Activated naive CD8-positive, alpha-beta T cell (primary cell): ENCODE measurements at regions not wholly inside any gene's neighbourhood (a gene's known extent, or its start where the extent isn't known, plus 50 kb on each side); places are given as distances from the start of the nearest gene placed in this dataset.

Experiments
- H3K27ac Mint-ChIP-seq: one replicate; pipeline ENCODE4 v1.8.0; 2021; ENCODE audit warnings: mixed read lengths
- H3K27me3 Mint-ChIP-seq: one replicate; pipeline ENCODE4 v1.8.0; 2021; ENCODE audit warnings: mixed read lengths
- H3K36me3 Mint-ChIP-seq: one replicate; pipeline ENCODE4 v1.8.0; 2021; ENCODE audit warnings: mixed read lengths
- H3K4me1 Mint-ChIP-seq: one replicate; pipeline ENCODE4 v1.8.0; 2021; ENCODE audit warnings: low read depth, mixed read lengths
- H3K4me3 Mint-ChIP-seq: one replicate; pipeline ENCODE4 v1.8.0; 2021; ENCODE audit warnings: mild to moderate bottlenecking, mixed read lengths
- H3K9me3 Mint-ChIP-seq: one replicate; pipeline ENCODE4 v1.8.0; 2021; ENCODE audit warnings: low read depth, mixed read lengths

DNA sequence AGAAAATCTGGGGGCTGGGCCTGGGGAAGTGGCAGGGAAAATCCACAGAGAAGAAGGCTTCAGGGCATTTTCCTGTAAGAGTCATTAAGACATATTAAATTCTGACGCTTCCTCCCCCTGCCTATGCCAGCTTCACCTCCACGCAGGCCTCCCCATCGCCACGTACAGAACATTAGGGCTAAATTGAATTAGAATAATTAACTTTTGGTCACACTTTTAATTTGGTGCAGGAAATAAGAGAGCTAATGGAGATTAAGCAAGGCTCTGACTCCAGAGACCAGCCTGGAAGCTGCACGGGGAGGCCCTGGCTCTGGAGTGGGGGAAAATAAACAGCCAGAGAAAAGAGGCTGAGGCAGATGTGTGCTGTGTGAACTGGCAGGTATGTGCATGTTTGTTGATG is 148.0 kb downstream of the CCT6B start:
- Mint-ChIP-seq H3K4me3 (no peak overlapping the region), H3K4me1 (no peaks in the 10 kb centered on the region), H3K9me3 (no peaks in the 10 kb centered on the region), H3K27me3 (no peaks in the 10 kb centered on the region), H3K36me3 (no peaks in the 10 kb centered on the region), H3K27ac (no peak overlapping the region)

DNA sequence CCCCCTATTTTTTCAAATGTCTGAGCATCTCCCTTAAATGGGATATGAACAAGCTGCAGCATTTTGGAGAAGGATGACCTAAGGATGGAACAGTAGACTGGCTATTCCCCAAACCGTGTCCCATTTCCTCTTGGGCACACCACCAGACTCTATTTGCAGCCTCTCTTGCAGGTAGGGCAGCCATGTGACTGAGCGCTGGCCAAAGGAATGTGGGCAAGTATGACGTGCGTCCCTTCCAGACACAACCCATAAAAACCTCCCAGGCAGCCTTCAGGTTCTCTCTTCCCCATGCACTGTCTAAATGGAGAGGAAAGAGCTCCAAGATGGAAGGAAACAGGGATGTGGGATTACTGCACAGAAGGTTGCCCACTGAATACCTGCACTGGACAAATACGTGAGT is 149.7 kb downstream of the CCT6B start:
- no peaks in the 10 kb centered on the region for H3K4me1 Mint-ChIP-seq
- no peaks in the 10 kb centered on the region for H3K9me3 Mint-ChIP-seq
- H3K4me3 Mint-ChIP-seq: no peak overlapping the region
- H3K27me3 Mint-ChIP-seq: peaks cover 2% of the 10 kb centered on the region
- H3K27ac Mint-ChIP-seq: no peak overlapping the region
- H3K36me3 Mint-ChIP-seq: no peaks in the 10 kb centered on the region

DNA sequence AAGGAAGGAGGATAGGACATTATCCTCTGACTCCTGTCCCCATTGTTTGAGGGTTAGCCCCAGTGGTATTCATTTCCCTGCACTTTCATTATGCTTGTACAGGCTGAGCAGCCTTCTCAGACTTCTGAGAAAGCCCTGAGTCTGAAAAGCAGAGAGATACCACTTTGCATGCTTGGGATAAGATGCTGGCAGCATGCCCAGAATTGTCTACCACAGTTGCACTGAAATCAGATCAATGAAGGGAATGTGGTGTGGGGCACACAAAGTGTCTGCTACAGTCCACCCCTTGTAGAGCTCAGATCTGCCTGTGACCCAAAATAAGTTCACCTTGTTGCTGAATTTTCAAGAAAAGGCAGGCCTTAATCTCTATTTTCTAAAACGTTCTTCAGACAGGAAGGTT is 160.6 kb downstream of the CCT6B start:
- Mint-ChIP-seq H3K27ac (no peak overlapping the region), H3K27me3 (peaks cover 4% of the 10 kb centered on the region), H3K4me3 (no peak overlapping the region), H3K36me3 (no peaks in the 10 kb centered on the region), H3K9me3 (no peaks in the 10 kb centered on the region), H3K4me1 (no peaks in the 10 kb centered on the region)

DNA sequence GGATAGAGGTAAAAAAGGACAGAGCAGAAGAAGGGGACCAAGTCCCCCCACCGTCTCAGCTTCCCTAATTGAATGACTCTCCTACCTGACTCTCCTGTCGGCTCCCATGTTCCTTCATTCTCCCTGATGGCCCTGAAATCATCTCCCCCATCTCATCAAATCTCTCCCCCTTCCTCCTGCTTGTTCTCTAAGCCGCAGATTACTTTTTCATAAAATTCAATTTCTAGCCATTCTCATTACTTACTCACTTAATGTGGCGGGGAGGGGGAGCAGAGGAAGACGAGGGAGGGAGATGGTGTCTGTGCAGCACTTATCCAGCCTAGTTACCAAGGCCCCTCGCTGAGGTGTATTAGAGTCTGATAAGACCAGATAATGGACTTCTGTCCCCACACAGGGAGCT is 161.5 kb downstream of the CCT6B start:
- no peaks in the 10 kb centered on the region for H3K4me1 Mint-ChIP-seq
- H3K27ac Mint-ChIP-seq: no peak overlapping the region
- H3K4me3 Mint-ChIP-seq: no peak overlapping the region
- no peaks in the 10 kb centered on the region for H3K36me3 Mint-ChIP-seq
- peaks cover 4% of the 10 kb centered on the region for H3K27me3 Mint-ChIP-seq
- no peaks in the 10 kb centered on the region for H3K9me3 Mint-ChIP-seq

DNA sequence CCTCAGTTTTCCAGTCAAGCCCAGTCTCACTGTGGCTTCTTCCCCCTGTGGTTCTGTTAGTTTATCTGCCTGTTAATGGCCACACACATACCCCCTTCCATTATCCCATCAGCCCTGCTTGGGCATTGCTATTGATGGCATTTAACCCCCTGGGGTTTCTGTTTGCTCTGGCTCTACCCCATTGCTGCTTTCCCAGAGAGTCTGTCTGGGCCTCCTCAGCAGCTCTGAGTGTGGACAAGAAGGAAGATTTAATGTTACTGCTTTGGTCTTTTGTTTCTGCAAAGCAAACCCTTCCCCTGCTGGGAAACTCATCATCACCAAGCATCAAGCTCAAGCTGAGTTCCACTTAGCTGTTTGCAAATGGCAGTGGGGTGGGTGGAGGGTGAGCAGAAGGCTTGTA is 162.7 kb downstream of the CCT6B start:
- Mint-ChIP-seq H3K9me3 (no peaks in the 10 kb centered on the region), H3K4me3 (no peak overlapping the region), H3K27ac (no peak overlapping the region), H3K4me1 (no peaks in the 10 kb centered on the region), H3K27me3 (peaks cover 7% of the 10 kb centered on the region), H3K36me3 (no peaks in the 10 kb centered on the region)

DNA sequence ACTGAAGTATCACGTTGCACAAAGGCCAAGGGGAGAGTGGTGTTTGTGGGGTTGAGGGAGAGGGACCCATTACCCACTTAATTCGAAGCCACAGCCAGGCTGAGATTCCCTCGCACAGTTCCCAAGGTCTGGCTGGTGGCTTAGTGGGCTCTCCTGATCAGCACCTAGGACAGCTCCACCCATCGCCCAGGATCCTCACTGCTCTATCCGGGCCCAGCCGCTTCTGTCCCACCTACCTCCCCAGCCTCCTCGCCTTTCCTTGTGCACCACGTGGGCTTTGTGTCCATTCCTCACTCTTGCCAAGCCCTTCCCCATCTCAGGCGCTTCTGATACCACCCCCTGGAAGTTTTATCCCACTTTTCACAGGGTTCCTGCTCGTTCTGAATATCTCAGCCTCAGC is 163.5 kb downstream of the CCT6B start:
- Mint-ChIP-seq H3K27ac (no peak overlapping the region), H3K36me3 (no peaks in the 10 kb centered on the region), H3K9me3 (no peaks in the 10 kb centered on the region), H3K4me1 (no peaks in the 10 kb centered on the region), H3K4me3 (no peak overlapping the region), H3K27me3 (peaks cover 8% of the 10 kb centered on the region)

DNA sequence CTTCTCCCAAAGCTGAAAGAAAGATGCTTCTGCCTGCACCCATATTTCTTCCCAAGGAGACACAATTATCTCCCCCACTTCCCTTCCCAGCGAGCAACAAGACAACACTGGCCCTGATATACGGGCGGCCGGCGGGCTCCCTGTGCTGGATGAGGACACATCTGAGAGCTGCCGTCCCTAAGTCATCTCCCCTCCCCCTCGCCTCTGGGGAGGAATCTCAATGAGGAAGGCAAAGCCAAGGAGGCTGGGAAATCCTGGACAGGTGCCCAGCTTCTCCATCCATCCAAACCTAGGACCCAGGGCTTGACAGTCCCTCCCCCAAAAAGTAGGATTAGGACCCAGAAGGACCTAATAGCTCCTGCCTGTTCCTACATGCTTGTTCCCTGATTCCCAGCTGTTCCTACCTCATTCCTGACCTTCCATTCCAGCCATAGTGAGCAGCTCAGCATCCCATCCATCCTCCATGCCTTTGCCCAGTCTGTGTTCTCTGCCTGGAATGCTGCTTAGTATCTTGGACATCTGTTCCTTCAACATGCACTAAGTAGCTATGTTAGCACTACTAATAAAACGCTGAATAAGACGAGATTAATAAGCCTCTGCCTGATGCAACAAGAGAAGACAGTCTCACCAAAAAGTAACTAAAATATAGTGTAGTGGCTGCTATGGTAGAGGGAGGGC is 167.9 kb downstream of the CCT6B start:
- H3K4me3 Mint-ChIP-seq: no peak overlapping the region
- H3K27ac Mint-ChIP-seq: no peak overlapping the region
- peaks cover 6% of the 10 kb centered on the region for H3K27me3 Mint-ChIP-seq
- no peaks in the 10 kb centered on the region for H3K4me1 Mint-ChIP-seq
- H3K36me3 Mint-ChIP-seq: no peaks in the 10 kb centered on the region
- H3K9me3 Mint-ChIP-seq: no peaks in the 10 kb centered on the region

DNA sequence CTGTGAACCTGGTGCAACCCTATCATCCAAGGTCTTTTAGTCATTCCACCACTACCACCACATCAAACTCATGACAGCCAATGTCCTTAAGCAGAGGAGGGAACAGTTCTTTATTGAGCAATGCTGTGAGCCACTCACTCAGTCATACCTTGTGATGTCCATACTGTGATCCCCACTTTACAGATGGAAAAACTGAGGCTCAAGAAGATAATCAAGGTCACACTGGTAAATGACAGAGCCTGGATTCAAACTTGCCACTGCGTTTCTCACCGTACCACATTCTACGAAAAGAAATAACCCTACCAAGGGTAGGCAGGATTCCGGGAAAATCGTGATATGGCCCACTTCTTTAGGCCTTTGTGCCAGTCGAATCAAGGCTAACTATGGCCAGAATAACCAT is 172.6 kb downstream of the CCT6B start:
- Mint-ChIP-seq H3K4me1 (no peaks in the 10 kb centered on the region), H3K27me3 (peaks cover 3% of the 10 kb centered on the region), H3K27ac (no peak overlapping the region), H3K9me3 (no peaks in the 10 kb centered on the region), H3K36me3 (no peaks in the 10 kb centered on the region), H3K4me3 (no peak overlapping the region)

DNA sequence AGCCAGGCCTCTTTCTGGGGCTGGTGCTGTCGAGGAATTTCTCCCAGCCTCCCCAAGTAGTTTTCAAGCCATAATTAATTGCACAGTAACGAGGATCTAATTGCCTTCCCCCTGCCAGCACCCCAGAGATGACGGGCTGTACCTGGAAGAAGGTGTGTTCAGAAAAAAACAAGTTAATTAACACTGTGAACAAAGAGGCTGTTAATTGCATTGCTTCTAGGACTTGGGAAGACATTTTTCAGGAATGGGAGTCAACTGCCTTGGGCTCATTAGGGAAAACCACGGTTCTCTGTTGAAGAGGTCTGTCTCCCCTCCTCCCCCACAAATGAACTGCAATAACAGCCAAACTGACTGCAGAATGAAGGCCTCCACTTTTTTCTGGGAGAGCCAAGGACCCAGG is 176.7 kb downstream of the CCT6B start:
- Mint-ChIP-seq H3K4me1 (no peaks in the 10 kb centered on the region), H3K4me3 (no peak overlapping the region), H3K27me3 (peaks cover 2% of the 10 kb centered on the region), H3K9me3 (no peaks in the 10 kb centered on the region), H3K27ac (no peak overlapping the region), H3K36me3 (no peaks in the 10 kb centered on the region)

DNA sequence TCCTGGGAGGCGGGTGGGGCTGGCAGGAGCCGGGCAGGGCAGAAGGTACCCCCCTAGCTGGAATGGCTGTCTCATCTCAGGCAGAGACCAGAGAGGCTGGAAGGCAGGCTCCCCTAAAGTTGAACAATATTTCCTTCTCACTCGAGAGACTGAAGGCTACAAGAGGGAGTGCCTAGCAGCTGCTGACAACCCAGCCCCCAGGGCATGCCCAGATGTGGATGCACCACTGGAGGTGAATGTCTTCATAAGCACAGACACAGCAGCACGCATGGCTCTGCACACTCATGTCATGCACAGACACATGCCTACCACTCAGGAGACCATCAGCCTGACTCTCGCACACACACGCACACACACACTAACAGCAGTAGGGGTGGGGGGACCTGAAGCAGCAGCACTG is 179.0 kb downstream of the CCT6B start:
- Mint-ChIP-seq H3K9me3 (no peaks in the 10 kb centered on the region), H3K27me3 (peaks cover 2% of the 10 kb centered on the region), H3K4me1 (no peaks in the 10 kb centered on the region), H3K4me3 (no peak overlapping the region), H3K27ac (no peak overlapping the region), H3K36me3 (no peaks in the 10 kb centered on the region)

DNA sequence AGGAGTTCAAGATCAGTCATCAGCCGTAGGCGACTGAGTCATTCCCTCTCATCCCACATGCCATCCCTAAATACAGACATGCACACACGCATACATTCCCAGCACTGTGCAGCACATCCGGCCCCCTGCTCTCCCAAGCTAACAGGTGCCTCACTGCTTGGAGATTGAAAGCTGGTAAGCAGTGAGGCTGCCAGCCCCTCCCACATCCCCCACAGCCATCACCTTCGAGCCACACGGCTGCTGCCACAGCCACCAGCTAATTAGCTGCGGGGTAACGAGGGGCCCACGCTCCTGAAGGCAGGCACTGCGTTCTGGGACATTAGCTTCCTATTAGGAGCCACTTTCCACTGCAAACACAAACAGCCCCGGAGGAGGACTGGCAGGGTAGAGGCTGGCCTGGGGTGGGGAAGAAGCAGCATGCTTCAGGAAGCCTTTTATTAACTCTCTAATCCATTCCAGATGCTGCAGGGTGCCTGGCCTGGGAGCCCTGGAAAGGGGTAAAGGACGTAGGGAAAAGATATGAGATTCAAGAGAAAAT is 179.6 kb downstream of the CCT6B start:
- no peaks in the 10 kb centered on the region for H3K4me1 Mint-ChIP-seq
- H3K27ac Mint-ChIP-seq: no peak overlapping the region
- H3K36me3 Mint-ChIP-seq: no peaks in the 10 kb centered on the region
- no peaks in the 10 kb centered on the region for H3K9me3 Mint-ChIP-seq
- peaks cover 2% of the 10 kb centered on the region for H3K27me3 Mint-ChIP-seq
- H3K4me3 Mint-ChIP-seq: no peak overlapping the region

DNA sequence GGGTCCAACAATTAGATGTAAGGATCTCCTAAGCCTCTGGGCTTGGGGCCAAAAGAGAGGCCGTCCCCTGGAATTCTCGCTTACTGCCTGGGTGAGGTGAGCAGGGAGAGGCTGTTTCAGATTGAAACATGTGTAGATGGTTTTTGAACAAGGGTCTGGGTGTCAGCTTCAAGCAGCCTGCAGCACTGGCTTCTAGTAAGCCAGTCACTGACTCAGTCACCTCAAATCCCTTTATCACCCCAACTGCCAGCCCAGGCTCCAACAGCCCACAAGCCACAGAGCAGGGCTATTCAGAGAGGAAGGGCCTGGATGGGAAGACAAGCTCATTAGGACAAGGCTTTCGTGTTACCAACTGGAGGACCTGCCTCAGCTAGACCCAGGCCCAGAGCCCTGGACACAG is 180.2 kb downstream of the CCT6B start:
- Mint-ChIP-seq H3K4me3 (no peak overlapping the region), H3K4me1 (no peaks in the 10 kb centered on the region), H3K27ac (no peak overlapping the region), H3K36me3 (no peaks in the 10 kb centered on the region), H3K27me3 (peaks cover 2% of the 10 kb centered on the region), H3K9me3 (no peaks in the 10 kb centered on the region)

DNA sequence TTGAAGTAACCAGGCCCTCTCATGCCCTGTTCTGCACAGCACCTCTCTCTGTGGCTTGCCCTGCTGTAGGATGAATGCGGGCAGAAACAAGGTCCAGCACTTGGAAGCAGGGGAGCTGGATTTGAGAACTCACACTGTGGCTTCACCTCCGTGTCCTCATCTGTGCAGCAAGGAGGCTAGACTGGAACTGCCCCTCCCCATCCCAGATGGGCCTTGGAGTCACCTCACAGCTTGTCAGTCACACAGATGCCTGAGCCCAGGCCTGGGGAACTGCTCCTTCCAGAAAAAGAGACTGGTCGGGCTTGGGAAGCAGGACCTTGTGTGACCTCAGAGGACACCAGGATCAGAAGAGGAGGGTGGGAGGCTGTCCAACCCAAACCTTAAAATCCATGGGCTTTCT is 180.8 kb downstream of the CCT6B start:
- Mint-ChIP-seq H3K27me3 (peaks cover 2% of the 10 kb centered on the region), H3K36me3 (no peaks in the 10 kb centered on the region), H3K4me1 (no peaks in the 10 kb centered on the region), H3K4me3 (no peak overlapping the region), H3K27ac (no peak overlapping the region), H3K9me3 (no peaks in the 10 kb centered on the region)

DNA sequence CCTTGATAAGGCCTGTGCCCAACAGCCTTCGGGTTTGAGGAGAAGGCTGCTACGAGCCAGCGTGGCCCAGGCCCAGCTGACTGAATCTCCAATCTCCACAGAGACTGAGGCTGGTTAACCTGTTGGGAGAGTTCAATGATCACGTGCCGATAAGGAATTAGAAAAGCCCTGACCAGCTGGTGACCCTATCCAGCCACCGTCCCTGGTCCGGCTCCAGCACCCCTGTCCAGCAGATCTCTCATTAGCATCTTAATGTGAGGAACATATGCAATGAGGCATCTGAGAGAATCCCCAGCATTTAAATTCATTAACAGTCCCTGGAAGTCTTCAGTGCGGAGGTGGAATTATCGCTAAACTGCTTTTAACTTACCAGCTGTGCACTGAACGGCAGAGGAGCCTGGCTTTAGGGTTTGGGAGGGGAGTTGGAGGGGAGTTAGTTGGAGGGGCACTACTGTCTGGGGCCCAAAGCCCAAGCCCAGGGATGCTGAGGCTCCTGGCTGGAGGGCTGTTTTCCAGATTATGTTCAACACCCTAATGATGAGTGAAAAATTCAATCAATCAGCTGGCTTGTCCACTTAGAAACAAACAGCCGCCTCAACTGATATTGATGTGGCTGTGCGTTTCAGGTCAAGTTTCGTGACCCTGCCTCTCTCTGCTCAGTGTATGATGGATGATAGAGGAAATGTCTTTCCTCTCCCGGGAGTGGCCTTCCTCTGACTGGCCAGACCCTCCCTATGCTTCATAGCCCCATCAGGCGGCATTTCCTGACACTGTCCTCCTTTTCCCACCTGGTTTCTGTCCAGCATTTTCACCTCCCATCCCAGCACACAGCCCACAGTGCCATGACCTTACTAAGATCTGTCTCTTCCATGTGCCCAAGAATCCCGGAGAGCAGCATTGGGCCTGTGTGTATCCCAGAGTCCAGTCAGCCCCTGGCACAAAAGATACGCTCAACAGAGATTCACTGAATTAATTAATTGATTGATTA is 184.5 kb downstream of the CCT6B start:
- Mint-ChIP-seq H3K4me1 (no peaks in the 10 kb centered on the region), H3K27ac (no peak overlapping the region), H3K4me3 (no peak overlapping the region), H3K27me3 (peaks cover 6% of the 10 kb centered on the region), H3K9me3 (no peaks in the 10 kb centered on the region), H3K36me3 (no peaks in the 10 kb centered on the region)

DNA sequence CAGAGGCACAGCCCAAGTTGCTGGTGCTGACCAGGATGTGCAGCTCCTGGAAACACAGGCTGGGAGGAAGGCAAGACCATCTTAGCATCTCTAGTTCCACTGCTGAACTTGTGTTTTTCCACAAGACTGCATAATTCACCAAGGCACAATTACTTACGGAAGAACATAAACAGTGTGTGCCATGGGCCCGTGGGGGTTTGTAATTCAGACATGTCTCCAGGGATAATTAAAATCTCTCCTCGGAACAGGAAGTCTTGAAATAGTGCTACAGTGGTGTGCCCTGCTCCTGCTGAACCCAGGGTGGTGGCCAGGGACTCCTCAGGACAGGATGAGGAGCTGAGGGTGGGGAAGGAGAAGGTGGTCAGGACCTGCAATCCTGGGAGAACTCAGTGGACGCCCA is 188.2 kb downstream of the CCT6B start:
- Mint-ChIP-seq H3K27ac (no peak overlapping the region), H3K36me3 (no peaks in the 10 kb centered on the region), H3K4me1 (no peaks in the 10 kb centered on the region), H3K4me3 (no peak overlapping the region), H3K27me3 (peaks cover 7% of the 10 kb centered on the region), H3K9me3 (no peaks in the 10 kb centered on the region)
